NCI-H2029 treated with DMSO at 0.1 percent for 48 hours (cell line): ENCODE measurements at regions not wholly inside any gene's neighbourhood (a gene's known extent, or its start where the extent isn't known, plus 50 kb on each side); places are given as distances from the start of the nearest gene placed in this dataset.
A peak's percentile ranks its signal among the peaks of the same experiment; 100 is the strongest.

Experiments
- DNase-seq: peaks from one replicate; lab custom pipeline; 2025; lab: John Stamatoyannopoulos, UW

DNA sequence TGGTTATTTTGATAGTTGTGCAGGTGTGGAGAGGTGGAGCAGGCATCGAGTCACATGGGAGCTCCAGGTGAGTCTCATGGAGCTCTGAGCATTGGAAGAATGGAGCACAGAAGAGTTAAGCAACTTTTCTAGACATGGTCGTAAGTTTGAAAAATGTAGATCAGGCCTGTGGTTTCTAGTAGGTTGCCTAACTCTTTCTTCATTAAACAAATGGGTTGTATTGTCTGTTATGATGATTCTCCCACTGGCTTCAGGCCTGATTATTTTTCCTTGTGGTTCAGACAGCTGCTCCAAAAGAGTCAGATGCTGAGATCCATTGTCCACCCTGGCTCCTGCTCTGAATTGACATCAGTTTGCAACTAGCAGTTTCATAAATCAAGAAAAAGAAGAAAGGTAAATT lies 80.3 kb upstream of the RPS23 start:
- DNase-seq: no peak

DNA sequence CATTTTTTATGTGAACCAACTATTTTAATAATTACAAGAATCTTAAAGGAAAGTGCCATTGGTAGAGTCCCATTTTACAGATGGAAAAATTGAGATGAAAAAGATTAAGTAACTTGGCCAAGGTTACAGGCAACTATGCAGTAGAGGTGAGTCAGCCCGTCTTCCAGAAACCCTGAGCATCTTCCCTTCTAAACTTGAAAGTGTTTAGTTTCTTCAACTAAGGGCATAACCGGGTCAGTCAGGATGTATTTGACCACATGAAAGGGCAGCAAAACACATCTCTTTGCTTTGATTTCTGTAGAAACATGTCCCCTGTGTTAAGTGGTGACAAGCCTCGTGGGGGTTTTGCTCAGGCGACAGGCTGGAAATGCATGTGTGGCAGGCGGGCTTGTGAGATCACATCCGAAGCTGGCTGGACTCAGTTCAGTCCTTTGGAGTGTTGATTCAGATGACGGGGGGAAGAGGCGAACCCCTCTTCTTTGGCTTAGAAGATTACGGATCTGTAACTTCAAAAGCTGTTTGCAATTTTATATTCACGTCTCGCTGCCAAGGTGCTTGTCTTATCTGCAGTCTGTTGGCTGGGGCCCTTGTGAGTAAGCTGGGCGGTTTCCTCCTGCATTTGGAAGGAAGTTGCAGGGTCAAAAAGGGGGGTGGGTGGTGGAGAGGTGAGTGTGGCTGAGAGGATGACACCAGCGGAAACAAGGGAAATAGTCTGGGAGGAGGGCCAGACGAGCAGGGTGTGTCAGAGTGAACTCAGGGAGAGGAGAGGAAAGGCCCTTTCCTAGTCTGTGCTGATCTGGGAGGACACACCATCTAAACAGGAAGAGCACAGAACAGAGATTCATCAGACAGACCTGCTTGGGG lies 78.9 kb upstream of the RPS23 start:
- no peak for DNase-seq

DNA sequence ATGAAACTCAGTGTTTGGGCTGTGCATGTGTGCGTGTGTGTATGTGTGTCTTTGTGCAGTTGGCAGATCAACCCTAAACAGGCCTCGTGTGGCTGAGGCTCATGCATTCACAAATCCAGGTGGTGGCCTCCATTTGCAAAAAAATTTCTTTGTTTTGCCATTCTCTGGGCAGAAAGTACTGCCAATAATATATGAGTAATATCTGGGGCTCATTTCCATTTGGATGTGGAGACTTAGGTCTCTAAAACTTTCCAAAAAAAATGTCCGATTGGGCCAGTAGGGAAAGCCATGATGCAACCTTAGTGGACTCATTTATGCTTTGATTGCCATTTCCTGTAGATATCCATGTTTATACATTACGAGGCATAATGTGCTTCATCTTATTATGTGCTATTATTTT lies 77.9 kb upstream of the RPS23 start:
- DNase-seq: no peak

DNA sequence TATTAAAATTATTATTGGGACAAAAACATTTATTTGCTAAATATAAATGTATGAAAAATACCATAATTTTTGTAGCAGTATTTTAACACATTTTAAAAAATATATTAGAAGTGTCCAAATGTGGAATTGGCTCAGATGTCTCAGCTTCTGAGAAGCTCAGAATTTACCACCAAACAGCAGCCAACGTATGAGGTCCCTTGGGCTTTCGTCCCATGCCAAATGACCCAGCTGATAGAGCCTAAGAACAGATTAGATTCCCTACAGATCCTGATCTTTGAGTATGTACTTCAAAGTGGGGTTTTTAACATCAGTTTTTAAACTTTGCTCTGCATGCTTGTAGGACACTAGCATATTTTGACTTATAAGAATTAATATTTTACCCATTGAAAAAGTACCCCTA lies 77.3 kb upstream of the RPS23 start:
- DNase-seq: no peak

DNA sequence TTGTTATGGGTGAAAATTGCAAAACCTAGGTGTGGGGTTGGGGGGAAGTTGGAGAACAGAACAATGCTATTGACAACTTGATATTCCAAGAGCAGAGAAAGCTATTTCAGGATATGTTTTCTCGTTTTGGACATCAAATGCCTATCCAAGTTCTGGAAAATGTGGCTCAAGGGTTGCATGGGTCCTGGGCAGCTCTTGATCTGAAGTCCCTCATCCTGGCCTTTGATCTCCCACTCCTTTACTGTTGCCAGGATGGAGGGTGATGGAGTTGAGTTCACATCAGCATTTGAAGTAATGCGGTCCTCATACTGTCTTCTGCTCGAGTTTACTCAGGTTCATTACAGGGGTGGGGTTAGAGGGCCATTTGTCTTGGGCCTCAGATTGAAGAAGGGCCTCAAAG lies 76.9 kb upstream of the RPS23 start:
- no peak for DNase-seq

DNA sequence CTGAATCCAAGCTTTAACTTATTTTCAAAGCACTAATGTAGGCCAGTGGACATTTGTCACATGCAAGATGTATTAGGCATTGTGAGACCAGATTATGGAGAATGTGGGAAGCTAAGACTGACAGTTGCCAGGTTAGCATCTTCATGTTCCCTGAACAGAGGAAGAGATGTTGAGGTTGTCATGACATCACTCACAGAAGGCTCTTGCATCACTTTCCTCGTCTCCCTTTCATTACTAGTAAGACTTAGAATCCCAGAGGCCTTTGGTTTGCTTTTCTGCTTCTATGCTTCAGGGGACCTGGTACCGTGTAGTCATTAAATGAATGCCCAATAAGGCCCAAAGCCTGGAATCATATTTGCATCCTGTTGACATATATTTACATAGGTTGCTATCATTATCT lies 76.4 kb upstream of the RPS23 start:
- no peak for DNase-seq

DNA sequence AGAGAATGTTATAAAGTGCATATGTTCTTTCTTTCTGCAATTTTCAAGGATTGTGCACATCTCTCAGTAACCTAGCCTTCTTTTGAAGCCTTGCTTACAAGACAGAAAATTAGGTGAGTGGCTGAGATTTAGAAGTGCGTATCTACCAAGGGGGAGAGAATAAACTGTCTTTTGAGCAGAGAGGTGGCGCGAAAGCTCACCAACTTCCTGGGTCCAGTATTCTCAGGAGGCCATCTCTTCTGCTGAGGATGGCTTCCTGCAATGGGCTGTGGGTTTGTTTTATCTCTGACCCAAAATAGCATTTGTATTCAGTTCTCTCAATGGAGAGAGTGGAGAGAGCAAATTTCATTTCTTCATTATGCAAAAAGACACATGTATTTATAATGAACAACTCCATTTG lies 75.4 kb upstream of the RPS23 start:
- DNase-seq: no peak

DNA sequence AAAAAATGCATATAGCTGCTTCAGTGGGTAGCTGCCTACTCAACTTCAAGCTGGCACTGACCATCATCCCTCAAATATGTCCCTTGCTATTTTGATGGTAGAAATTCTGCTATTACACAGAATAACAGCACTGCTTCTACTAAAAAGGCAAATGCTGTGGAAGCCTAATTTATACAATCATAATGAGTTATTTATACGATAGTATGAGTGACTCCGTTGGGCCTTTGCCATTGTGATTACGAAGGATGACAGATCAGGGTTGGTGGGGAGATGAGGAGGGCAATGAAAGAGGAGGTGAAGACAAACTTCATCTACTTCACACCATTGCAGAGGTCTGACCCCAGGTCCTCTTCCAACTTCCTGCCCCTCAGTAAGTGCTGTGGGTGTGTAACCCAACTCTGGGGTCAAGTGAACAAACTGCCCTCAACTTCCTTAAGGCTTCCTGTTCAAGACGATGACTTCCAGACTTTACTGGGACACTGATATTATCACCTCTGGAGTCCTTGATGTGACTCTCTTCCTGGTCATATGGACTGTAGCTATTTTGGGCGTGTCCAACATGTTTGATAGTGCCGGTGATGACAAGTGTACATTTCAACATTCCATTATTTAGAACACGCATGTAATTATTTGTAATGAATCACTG lies 74.1 kb upstream of the RPS23 start:
- DNase-seq: no peak

DNA sequence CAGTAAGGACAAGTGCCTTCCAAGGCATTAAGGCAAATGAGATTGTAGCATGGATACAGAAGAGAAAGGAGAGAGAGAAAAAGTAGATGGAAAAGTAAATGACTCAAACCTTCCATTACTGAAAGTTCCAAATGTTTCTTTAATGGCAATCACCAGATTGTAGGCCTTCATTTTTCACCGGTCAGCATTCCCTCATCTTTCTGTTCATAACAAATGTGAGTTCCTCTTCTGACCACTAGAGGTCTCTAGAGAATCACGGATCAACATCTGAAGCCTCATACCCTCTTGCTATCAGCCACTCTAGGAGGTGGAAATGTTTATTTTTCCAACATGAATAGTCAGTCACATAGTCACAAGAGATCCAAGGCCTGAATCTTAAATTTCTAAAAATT lies 73.6 kb upstream of the RPS23 start:
- peak; percentile 74 for DNase-seq

DNA sequence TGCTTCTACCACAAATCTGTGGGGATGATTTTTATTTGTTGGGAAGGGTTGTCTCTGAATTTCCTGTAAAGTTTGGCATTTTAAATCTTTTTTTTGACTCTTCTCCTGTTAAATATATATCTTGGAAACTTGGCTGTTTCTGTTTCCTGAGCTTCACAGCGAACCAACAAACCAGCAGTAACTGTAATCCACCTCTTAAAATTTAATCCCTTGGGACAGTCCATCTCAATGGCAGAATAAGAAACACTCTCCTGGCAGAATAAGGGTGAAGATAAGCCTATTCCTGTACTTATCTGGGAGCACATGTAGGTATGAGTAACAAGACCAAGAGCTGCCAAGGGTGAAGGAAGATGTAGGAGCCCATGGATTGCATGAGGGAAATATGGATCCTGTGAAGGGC lies 73.1 kb upstream of the RPS23 start:
- DNase-seq: no peak

DNA sequence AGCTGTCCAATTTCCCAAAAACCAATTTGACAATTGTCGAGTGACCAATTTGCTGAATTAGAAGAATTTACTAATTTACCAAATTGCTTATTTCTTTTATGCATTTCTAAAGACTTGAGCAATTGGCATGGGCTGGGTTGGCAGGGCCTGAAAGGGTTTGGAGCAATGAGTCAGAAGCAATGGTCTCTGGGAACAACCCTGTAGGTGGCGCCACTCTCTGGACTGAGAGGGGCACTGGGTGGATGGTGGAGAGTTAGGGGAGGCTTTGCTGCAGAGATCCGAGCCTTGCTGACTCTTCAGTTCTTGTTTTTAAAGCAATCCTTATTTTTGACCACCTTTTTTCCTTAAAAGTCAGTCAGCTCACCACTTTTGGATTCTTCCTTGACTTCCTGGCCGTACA lies 71.5 kb upstream of the RPS23 start:
- no peak for DNase-seq

DNA sequence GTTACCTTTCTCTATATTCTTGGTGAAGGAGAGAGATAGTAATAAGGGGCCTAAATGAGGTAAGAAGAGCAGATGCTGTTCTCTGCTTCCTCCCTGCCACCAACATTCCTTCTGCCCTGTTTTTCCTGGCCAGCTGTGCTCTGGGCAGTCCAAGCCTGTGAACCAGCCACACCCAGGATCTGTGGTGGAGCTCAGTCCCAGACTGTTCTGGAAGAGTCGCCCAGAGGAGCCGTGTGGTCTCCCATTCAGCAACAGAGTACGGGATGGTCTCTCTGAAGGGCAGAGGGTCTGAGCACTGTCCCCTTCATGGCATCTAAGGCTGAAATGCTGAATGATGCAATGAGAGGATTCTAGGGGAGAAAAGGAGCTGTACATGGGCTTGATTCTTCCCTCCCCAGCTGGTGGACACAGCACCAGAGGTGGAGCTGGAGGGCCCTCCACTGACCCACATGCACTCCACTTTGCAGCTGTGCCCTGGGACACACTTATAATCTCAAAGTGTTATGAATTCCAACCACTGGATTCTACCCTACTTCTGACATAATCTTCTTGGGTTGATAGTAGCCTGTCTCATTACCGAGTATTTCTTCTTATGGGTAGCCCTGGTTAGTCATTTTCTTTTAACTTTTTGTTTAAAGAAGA lies 70.8 kb upstream of the RPS23 start:
- DNase-seq: no peak

DNA sequence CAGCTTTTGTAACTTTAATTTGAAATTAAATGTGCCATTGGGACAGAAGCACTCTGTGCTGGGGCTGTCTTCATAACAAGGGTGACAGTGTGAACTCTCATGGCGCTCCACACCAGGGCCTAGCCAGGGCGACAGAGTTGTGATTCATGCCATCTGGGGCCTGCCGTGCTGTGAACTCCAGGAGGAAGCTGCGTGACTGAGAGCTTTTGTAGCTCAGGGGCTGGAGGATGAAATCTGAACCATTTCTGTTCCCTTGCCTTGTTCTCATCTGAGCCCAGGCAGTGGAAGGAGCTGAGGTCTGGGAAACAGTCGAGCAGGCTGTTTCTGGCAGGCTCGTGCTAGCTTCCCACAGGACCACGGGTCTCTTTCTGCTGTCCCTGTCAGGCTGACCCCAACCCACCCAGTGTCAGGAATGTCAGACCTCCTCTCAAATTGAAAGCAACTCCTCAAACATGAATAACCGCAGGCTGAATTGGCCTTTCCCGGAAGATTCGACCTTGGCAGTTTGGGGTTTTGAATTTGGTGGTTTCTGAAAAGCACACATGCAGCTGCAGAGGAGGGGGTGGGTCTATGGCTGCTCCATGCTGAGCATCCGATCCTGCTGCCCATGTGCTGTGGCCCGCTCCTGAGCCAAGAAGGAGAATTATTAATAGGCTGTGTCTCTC lies 69.2 kb upstream of the RPS23 start:
- DNase-seq: no peak

DNA sequence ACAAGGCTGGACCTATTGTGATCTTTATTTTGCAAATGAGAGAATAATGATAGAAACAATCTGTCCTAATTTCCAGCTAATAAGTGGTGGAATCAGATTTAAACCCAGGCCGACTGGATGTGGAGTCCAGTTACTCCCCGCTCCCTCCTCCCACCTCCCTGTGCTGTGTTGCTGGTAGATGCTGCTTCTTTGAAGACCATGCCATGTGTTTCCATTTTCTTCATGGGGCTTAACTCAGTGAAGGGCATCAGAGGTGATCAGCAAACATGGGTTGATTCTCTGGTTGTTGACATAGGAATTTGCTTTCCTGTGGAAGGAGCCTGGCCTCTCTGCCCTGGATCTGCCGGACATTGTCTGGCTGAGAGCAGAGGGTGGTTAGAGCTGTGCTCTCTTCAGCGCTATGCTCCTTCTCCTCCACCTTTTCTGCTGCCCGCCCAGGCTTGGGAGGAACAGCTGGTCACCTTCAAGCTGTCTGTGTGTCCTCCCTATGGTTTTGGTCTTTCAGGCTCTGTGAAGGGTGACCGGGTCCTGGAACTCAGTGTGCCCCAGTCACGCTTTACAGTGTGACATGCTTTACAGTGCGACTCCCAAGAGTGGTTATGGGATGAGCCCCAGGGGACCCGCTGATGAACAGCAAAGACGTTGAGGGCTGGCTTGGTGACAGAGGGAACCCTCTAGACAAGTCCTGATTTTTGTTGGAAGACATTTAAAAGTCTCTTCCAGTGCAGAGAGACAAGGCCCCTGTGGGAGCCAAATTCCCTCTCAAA lies 68.4 kb upstream of the RPS23 start:
- DNase-seq: no peak

DNA sequence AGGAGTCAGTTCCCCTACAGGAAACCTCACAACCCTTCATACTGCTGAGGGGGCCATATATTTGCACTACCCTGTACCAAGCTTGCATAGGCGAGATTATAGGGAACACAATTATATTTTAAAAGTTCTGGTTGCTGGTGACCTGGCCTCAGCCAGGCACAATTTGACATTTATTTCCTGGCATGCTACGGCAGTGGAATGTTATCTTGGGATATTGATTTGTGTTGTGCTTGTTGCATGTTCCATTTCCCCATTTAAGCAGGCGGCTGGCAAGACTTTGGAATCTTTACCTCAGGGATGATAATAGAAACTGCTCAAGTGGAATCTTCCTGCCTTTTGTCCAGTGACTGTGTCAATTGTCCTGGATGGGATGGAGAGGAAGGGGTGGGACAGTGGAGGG lies 67.0 kb upstream of the RPS23 start:
- DNase-seq: no peak

DNA sequence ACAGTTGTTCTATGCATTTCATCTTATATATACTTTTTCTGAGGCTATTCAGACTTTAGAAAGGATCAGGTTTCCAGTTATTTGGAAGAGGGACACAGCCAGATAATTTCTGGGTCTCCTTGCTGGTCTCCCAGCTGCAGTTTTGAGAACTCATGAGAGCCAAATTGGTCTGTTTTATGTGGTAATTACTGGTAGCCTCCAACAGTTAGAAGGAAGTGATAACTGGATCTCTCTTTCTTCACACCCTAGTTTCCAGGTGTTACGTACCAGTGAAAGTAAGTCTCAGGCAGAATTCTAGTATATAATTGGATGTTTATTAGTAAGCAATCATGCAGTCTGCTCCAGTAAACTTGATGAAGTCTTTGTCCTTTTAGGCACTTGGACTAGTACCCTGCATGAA lies 63.2 kb upstream of the RPS23 start:
- DNase-seq: no peak

DNA sequence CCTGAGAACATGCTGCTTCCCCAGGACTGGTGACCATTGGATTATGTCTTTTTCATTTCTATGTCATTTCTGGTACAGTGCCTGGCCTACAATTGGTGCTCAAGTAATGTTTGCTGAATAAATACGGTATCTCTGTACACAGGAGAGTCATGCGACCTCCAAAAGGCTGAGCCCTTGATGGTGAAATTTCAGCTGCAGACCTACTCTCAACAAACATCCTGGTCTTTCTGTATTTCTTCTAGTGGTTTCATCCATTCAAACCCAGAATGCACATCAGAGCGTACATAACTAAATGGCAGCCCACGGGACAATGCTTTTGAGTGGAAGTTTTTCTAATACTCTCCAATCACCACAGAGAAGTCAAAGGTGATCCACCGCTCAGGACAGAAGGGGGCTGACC lies 62.6 kb upstream of the RPS23 start:
- DNase-seq: no peak

DNA sequence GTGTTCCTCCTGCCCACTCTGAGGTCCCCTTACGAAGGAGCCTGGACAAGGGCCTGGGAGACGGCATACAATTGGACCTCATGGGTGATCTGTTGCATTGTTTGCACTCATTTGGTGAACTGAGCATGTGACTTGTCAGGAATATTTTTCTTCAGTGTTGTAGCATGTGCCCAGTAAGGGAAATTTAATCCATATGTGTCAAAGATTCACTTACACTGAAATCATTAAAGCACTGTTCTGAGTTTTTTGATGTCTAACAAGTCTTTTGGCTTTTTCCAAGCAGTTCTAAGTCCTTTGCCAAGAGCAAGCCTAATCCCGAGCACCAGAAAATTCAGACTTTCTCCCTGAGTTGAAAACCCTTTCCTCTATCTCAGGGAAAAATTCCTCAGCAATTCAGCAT lies 61.6 kb upstream of the RPS23 start:
- no peak for DNase-seq

DNA sequence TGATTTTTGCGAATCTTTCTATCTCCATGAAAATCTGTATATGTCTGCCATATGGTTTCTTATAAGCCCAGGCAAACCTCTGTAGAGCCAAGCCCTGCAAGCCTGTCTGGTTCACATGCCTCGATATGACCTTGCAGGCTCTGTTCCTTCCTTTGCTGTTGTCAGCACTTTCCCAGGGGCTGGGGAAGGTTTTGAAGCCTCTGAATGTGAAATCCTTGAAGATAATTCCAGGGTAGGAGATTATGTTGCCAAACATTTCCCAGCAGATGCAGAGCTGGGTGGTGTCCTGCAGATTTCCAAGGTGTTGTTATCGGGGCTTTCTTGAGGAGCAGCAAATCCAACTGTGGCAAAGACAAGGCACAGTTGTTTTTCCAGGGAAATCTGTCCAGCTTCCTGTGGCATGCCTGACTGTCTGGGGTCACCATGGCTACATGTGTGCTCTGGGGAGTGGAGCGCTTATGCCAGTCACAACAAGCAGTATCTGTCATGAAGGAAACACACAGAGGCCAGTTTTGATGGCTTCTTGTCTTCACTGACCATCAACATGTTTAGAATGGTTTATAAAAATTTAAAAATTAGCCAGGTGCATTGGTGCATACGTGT lies 60.7 kb upstream of the RPS23 start:
- no peak for DNase-seq

DNA sequence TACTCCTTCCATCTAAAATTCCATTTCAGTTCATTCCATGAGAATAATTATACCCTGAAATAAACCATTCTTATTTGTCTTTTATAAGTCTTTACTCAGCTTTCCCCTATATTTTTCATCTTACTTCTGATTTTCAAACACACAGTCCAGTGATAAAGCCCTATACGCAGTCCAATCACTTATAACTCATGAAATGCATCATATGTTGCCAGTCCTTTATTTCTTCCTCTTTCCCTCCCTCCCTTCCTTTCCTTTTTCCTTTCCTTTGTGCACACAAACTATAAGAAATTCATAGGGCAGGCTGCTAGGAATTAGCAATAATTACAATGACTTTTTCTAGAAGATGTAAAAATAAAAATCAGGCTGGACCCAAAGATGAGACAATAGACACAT lies 58.8 kb upstream of the RPS23 start:
- no peak for DNase-seq

DNA sequence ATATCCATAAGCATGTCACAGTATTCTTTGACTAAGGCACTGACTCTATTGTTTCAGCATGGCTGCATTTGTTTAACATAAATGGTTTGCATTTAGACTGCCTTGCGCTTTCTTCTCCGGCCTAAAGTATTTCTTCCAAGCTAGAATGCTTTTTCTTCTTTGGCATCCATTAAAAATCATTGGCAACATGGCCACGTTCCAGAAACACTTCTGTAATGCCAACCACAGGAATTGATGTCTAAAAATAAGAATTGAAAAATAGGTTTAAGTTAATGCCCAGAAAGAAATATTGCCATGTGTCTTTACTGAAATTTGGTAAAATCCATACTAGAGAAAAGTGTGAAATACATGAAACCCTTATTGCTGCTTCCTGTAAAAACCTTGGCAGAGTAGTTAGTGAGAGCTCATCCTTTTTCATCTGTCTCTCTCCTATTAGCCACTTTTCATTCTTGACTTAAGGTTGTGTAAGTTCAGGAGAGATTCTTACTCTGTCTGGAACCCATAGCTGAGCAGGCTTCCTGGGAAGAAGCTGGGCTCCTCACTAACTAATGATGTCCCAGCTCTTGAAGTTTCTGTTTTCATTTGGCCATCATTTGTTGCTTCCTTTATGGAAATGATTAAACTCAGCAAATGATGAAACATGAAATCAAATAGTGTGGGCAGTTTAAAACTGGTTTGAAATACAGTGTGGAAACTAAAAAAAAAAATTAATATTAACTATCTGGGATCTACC lies 58.2 kb upstream of the RPS23 start:
- no peak for DNase-seq
